ENCODE measurements at regions not wholly inside any gene's neighbourhood (a gene's known extent, or its start where the extent isn't known, plus 50 kb on each side); places are given as distances from the start of the nearest gene placed in this dataset.

DNA sequence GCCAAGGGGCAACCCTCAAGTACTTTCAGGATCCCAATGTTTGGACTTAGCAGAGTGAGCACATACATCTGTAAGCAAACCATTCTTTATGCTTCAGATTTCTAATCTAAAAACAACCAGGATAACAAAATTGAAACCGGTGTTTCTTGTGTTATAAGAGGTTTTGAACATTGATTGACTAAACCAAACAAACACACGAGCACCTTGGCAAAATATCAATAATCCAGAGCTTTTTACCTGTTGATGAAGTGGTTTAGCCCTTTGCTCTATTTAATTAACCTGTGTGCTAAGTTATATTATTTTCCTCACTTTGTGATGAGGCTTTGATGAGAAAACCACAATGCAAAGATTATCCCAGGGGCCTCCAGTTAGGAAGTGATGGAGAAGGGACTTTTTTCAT lies 255.3 kb upstream of the CXXC4 start:
- H3K4me1 ChIP-seq (ENCODE audit: low read depth, poor library complexity, severe bottlenecking) = no peaks in the 10 kb centered on the region
- no peaks in the 10 kb centered on the region for H3K79me2 ChIP-seq (ENCODE audit: insufficient read depth, low read depth)
- no peak overlapping the region for H3K4me3 ChIP-seq (IDR thresholded peaks at IDR 0.05; ENCODE audit: insufficient read depth, low read depth, low read length)
- no peaks in the 10 kb centered on the region for H4K20me1 ChIP-seq (ENCODE audit: insufficient read depth)
- no peak overlapping the region for H3K4me2 ChIP-seq
- H3K9ac ChIP-seq = no peak overlapping the region
- H2AFZ ChIP-seq (ENCODE audit: low read depth) = no peak overlapping the region
- no peaks in the 10 kb centered on the region; the same call in 1 of the 2 replicates for H3K36me3 ChIP-seq (ENCODE audit: insufficient read depth)
- H3K27ac ChIP-seq = no peak overlapping the region
- no peaks in the 10 kb centered on the region for H3K27me3 ChIP-seq (ENCODE audit: insufficient read depth, low read depth)
- TF ChIP-seq, protein P1, sequence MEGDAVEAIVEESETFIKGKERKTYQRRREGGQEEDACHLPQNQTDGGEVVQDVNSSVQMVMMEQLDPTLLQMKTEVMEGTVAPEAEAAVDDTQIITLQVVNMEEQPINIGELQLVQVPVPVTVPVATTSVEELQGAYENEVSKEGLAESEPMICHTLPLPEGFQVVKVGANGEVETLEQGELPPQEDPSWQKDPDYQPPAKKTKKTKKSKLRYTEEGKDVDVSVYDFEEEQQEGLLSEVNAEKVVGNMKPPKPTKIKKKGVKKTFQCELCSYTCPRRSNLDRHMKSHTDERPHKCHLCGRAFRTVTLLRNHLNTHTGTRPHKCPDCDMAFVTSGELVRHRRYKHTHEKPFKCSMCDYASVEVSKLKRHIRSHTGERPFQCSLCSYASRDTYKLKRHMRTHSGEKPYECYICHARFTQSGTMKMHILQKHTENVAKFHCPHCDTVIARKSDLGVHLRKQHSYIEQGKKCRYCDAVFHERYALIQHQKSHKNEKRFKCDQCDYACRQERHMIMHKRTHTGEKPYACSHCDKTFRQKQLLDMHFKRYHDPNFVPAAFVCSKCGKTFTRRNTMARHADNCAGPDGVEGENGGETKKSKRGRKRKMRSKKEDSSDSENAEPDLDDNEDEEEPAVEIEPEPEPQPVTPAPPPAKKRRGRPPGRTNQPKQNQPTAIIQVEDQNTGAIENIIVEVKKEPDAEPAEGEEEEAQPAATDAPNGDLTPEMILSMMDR (conservative IDR thresholded peaks at IDR 0.05; ENCODE audit: low read depth, low read length) = no peak

DNA sequence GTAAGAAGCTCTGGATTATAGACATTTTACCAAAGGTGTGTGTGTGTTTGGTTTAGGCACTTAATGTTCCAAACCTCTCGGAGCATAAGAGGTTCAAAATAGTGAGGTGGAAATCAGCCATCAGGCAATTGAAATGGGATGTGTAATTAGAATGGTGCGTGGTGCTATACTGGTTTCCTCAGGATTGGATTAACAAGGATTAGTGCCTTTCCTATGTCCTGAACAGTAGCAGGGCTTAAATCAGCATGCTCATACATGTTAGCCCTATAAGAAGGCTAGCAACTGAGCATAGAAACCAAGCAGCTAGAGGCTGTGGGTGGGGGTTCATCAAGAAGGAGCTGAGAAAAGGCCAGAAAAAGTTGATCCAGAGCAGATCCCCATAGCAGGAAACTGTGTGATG lies 256.8 kb upstream of the CXXC4 start:
- H4K20me1 ChIP-seq (ENCODE audit: insufficient read depth) = no peaks in the 10 kb centered on the region
- no peak overlapping the region for H3K4me3 ChIP-seq (IDR thresholded peaks at IDR 0.05; ENCODE audit: insufficient read depth, low read depth, low read length)
- H3K79me2 ChIP-seq (ENCODE audit: insufficient read depth, low read depth) = no peaks in the 10 kb centered on the region
- no peak overlapping the region for H2AFZ ChIP-seq (ENCODE audit: low read depth)
- H3K27ac ChIP-seq = no peak overlapping the region
- H3K27me3 ChIP-seq (ENCODE audit: insufficient read depth, low read depth) = no peaks in the 10 kb centered on the region
- H3K4me1 ChIP-seq (ENCODE audit: low read depth, poor library complexity, severe bottlenecking) = no peaks in the 10 kb centered on the region
- H3K4me2 ChIP-seq = no peak overlapping the region
- H3K36me3 ChIP-seq (ENCODE audit: insufficient read depth) = no peaks in the 10 kb centered on the region; the same call in 1 of the 2 replicates
- TF ChIP-seq, protein P1 (conservative IDR thresholded peaks at IDR 0.05; ENCODE audit: low read depth, low read length) = no peak
- H3K9ac ChIP-seq = no peak overlapping the region

DNA sequence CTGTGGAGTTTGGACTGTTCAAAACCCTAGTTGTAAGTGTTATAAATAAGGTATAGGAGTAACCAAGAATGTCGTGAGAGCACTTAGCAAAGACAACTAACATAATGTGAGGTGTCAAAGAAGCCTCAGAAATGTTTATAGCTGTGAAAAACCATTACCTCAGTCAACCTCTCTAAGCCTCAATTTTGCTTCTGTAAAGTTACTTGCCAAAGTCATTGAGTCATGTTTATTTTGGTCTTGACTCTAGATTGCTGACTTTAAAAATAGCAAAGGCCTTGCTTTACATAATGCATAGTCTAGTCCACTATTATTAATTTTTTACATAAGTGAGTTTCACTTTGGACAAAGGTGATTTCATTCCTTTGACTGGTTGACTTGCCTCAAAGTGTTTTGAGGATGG lies 257.6 kb upstream of the CXXC4 start:
- TF ChIP-seq, protein P1 (conservative IDR thresholded peaks at IDR 0.05; ENCODE audit: low read depth, low read length) = no peak
- H3K9ac ChIP-seq = no peak overlapping the region
- H3K79me2 ChIP-seq (ENCODE audit: insufficient read depth, low read depth) = no peaks in the 10 kb centered on the region
- no peak overlapping the region for H3K4me2 ChIP-seq
- H2AFZ ChIP-seq (ENCODE audit: low read depth) = no peak overlapping the region
- no peaks in the 10 kb centered on the region for H3K27me3 ChIP-seq (ENCODE audit: insufficient read depth, low read depth)
- no peaks in the 10 kb centered on the region for H4K20me1 ChIP-seq (ENCODE audit: insufficient read depth)
- H3K36me3 ChIP-seq (ENCODE audit: insufficient read depth) = no peaks in the 10 kb centered on the region; the same call in 1 of the 2 replicates
- no peak overlapping the region for H3K27ac ChIP-seq
- H3K4me1 ChIP-seq (ENCODE audit: low read depth, poor library complexity, severe bottlenecking) = no peaks in the 10 kb centered on the region
- H3K4me3 ChIP-seq (IDR thresholded peaks at IDR 0.05; ENCODE audit: insufficient read depth, low read depth, low read length) = no peak overlapping the region

DNA sequence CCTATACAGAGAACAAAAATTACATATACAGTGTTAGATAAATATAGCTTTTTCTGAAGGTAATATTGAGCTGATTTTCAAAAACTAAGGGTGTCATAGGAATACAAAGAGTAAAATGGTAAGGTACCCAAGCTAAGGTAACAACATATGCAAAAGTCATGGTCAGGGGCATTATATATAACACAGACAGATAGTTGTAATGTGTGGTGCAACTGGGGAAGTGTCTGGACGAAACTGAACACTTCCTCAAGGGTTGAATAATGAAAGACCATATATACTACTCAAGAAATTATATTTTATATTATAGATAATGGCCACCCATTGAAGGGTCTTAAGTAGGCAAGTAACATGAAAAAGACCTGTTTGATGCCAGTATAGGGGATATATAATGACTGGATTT lies 262.1 kb upstream of the CXXC4 start:
- H3K4me2 ChIP-seq = no peak overlapping the region
- no peaks in the 10 kb centered on the region; the same call in 1 of the 2 replicates for H3K36me3 ChIP-seq (ENCODE audit: insufficient read depth)
- H3K4me3 ChIP-seq (IDR thresholded peaks at IDR 0.05; ENCODE audit: insufficient read depth, low read depth, low read length) = no peak overlapping the region
- no peaks in the 10 kb centered on the region for H3K4me1 ChIP-seq (ENCODE audit: low read depth, poor library complexity, severe bottlenecking)
- H3K27me3 ChIP-seq (ENCODE audit: insufficient read depth, low read depth) = no peaks in the 10 kb centered on the region
- H4K20me1 ChIP-seq (ENCODE audit: insufficient read depth) = no peaks in the 10 kb centered on the region
- H3K79me2 ChIP-seq (ENCODE audit: insufficient read depth, low read depth) = no peaks in the 10 kb centered on the region
- TF ChIP-seq, protein P1 (conservative IDR thresholded peaks at IDR 0.05; ENCODE audit: low read depth, low read length) = no peak
- no peak overlapping the region for H2AFZ ChIP-seq (ENCODE audit: low read depth)
- no peak overlapping the region for H3K9ac ChIP-seq
- no peak overlapping the region for H3K27ac ChIP-seq

All from KMS-11 (cell line).